GM23338 (cell line): ENCODE measurements at regions not wholly inside any gene's neighbourhood (a gene's known extent, or its start where the extent isn't known, plus 50 kb on each side); places are given as distances from the start of the nearest gene placed in this dataset.

ENCODE experiments used
- CREB1 ChIP-seq: fragments of 250-450 bp; sonication (Bioruptor Pico); IDR thresholded peaks from 2 replicates; pipeline ENCODE4 v1.5.0; 2020; ENCODE audit warnings: low read depth, mild to moderate bottlenecking, moderate library complexity
- EZH2phosphoT487 ChIP-seq: fragments of 200-600 bp; sonication (generic); IDR thresholded peaks from one replicate; pipeline ENCODE4 v1.8.1; 2018; ENCODE audit warnings: antibody characterized with exemption; ENCODE audit not compliant: unreplicated experiment
- NANOG ChIP-seq: IDR thresholded peaks from 2 replicates; pipeline ENCODE4 v1.6.1; 2016; ENCODE audit warnings: antibody characterized with exemption, borderline replicate concordance
- POLR2AphosphoS5 ChIP-seq: IDR thresholded peaks from 2 replicates; pipeline ENCODE4 v1.6.1; 2016; ENCODE audit warnings: antibody characterized with exemption, low read depth
- STAT1 ChIP-seq: IDR thresholded peaks from one replicate; pipeline ENCODE4 v1.6.1; 2016; ENCODE audit warnings: antibody characterized with exemption; ENCODE audit not compliant: unreplicated experiment
- ZNF114 ChIP-seq: fragments of 250-450 bp; sonication (Bioruptor Pico); IDR thresholded peaks from 2 replicates; pipeline ENCODE4 v1.5.0; 2020; ENCODE audit warnings: mild to moderate bottlenecking, moderate library complexity
- ZNF331 ChIP-seq: fragments of 250-450 bp; sonication (Bioruptor Pico); IDR thresholded peaks from 2 replicates; pipeline ENCODE4 v1.5.0; 2020; ENCODE audit warnings: low read depth, mild to moderate bottlenecking, moderate library complexity
- TF ChIP-seq, protein P1 (sequence below): fragments of 250-450 bp; sonication (Bioruptor Pico); IDR thresholded peaks from 2 replicates; pipeline ENCODE4 v1.5.0; 2020; ENCODE audit warnings: mild to moderate bottlenecking, moderate library complexity
- TF ChIP-seq, protein P2 (sequence below): IDR thresholded peaks from 2 replicates; pipeline ENCODE4 v1.6.1; 2016; ENCODE audit warnings: antibody characterized with exemption
- TF ChIP-seq, protein P3 (sequence below): IDR thresholded peaks from one replicate; pipeline ENCODE4 v1.6.1; 2018; ENCODE audit warnings: antibody characterized with exemption; ENCODE audit not compliant: unreplicated experiment
- TF ChIP-seq, protein P4 (sequence below), 2 experiments: fragments of 200-600 bp in 1 of 2; sonication (generic) in 1 of 2; conservative IDR thresholded peaks; 2 replicates each; pipeline versions ENCODE4 v1.5.1 to v1.6.1; 2016 to 2017; ENCODE audit warnings: antibody characterized with exemption in 2 of 2, low read depth in 2 of 2, mild to moderate bottlenecking in 2 of 2, moderate library complexity in 1 of 2

DNA sequence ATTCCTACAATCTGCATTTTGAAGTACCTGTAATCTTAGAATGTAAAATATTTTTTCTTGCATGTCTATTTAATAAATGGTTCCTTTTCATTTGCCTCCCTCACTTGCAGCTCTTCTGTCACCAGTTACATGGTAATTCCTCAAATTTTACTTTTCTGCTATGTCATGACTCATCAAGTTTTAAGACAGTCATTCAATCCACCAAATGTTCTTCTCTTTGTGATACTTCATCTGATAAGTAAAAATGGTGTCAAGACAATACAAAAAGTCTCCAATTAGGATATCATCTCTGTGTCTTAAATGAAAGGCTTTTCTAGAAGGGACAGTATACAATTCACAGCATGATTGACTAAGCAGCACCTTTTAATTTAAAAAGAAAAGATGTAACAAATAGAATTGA is 104.9 kb upstream of the FTMT start (continued):
- TF ChIP-seq, protein P1, sequence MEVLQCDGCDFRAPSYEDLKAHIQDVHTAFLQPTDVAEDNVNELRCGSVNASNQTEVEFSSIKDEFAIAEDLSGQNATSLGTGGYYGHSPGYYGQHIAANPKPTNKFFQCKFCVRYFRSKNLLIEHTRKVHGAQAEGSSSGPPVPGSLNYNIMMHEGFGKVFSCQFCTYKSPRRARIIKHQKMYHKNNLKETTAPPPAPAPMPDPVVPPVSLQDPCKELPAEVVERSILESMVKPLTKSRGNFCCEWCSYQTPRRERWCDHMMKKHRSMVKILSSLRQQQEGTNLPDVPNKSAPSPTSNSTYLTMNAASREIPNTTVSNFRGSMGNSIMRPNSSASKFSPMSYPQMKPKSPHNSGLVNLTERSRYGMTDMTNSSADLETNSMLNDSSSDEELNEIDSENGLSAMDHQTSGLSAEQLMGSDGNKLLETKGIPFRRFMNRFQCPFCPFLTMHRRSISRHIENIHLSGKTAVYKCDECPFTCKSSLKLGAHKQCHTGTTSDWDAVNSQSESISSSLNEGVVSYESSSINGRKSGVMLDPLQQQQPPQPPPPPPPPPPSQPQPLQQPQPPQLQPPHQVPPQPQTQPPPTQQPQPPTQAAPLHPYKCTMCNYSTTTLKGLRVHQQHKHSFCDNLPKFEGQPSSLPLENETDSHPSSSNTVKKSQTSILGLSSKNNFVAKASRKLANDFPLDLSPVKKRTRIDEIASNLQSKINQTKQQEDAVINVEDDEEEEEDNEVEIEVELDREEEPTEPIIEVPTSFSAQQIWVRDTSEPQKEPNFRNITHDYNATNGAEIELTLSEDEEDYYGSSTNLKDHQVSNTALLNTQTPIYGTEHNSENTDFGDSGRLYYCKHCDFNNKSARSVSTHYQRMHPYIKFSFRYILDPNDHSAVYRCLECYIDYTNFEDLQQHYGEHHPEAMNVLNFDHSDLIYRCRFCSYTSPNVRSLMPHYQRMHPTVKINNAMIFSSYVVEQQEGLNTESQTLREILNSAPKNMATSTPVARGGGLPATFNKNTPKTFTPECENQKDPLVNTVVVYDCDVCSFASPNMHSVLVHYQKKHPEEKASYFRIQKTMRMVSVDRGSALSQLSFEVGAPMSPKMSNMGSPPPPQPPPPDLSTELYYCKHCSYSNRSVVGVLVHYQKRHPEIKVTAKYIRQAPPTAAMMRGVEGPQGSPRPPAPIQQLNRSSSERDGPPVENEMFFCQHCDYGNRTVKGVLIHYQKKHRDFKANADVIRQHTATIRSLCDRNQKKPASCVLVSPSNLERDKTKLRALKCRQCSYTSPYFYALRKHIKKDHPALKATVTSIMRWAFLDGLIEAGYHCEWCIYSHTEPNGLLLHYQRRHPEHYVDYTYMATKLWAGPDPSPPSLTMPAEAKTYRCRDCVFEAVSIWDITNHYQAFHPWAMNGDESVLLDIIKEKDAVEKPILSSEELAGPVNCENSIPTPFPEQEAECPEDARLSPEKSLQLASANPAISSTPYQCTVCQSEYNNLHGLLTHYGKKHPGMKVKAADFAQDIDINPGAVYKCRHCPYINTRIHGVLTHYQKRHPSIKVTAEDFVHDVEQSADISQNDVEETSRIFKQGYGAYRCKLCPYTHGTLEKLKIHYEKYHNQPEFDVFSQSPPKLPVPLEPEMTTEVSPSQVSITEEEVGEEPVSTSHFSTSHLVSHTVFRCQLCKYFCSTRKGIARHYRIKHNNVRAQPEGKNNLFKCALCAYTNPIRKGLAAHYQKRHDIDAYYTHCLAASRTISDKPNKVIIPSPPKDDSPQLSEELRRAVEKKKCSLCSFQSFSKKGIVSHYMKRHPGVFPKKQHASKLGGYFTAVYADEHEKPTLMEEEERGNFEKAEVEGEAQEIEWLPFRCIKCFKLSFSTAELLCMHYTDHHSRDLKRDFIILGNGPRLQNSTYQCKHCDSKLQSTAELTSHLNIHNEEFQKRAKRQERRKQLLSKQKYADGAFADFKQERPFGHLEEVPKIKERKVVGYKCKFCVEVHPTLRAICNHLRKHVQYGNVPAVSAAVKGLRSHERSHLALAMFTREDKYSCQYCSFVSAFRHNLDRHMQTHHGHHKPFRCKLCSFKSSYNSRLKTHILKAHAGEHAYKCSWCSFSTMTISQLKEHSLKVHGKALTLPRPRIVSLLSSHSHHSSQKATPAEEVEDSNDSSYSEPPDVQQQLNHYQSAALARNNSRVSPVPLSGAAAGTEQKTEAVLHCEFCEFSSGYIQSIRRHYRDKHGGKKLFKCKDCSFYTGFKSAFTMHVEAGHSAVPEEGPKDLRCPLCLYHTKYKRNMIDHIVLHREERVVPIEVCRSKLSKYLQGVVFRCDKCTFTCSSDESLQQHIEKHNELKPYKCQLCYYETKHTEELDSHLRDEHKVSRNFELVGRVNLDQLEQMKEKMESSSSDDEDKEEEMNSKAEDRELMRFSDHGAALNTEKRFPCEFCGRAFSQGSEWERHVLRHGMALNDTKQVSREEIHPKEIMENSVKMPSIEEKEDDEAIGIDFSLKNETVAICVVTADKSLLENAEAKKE (CRISPR knock-in tag) = no peak
- TF ChIP-seq, protein P2, sequence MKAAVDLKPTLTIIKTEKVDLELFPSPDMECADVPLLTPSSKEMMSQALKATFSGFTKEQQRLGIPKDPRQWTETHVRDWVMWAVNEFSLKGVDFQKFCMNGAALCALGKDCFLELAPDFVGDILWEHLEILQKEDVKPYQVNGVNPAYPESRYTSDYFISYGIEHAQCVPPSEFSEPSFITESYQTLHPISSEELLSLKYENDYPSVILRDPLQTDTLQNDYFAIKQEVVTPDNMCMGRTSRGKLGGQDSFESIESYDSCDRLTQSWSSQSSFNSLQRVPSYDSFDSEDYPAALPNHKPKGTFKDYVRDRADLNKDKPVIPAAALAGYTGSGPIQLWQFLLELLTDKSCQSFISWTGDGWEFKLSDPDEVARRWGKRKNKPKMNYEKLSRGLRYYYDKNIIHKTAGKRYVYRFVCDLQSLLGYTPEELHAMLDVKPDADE = no peak
- TF ChIP-seq CREB1 (CRISPR knock-in tag) (no peak), ZNF331 (no peak), POLR2AphosphoS5 (no peak), EZH2phosphoT487 (no peak), ZNF114 (no peak), STAT1 (no peak), NANOG (no peak)
- TF ChIP-seq, protein P3, sequence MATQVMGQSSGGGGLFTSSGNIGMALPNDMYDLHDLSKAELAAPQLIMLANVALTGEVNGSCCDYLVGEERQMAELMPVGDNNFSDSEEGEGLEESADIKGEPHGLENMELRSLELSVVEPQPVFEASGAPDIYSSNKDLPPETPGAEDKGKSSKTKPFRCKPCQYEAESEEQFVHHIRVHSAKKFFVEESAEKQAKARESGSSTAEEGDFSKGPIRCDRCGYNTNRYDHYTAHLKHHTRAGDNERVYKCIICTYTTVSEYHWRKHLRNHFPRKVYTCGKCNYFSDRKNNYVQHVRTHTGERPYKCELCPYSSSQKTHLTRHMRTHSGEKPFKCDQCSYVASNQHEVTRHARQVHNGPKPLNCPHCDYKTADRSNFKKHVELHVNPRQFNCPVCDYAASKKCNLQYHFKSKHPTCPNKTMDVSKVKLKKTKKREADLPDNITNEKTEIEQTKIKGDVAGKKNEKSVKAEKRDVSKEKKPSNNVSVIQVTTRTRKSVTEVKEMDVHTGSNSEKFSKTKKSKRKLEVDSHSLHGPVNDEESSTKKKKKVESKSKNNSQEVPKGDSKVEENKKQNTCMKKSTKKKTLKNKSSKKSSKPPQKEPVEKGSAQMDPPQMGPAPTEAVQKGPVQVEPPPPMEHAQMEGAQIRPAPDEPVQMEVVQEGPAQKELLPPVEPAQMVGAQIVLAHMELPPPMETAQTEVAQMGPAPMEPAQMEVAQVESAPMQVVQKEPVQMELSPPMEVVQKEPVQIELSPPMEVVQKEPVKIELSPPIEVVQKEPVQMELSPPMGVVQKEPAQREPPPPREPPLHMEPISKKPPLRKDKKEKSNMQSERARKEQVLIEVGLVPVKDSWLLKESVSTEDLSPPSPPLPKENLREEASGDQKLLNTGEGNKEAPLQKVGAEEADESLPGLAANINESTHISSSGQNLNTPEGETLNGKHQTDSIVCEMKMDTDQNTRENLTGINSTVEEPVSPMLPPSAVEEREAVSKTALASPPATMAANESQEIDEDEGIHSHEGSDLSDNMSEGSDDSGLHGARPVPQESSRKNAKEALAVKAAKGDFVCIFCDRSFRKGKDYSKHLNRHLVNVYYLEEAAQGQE = no peak
- TF ChIP-seq, protein P4, sequence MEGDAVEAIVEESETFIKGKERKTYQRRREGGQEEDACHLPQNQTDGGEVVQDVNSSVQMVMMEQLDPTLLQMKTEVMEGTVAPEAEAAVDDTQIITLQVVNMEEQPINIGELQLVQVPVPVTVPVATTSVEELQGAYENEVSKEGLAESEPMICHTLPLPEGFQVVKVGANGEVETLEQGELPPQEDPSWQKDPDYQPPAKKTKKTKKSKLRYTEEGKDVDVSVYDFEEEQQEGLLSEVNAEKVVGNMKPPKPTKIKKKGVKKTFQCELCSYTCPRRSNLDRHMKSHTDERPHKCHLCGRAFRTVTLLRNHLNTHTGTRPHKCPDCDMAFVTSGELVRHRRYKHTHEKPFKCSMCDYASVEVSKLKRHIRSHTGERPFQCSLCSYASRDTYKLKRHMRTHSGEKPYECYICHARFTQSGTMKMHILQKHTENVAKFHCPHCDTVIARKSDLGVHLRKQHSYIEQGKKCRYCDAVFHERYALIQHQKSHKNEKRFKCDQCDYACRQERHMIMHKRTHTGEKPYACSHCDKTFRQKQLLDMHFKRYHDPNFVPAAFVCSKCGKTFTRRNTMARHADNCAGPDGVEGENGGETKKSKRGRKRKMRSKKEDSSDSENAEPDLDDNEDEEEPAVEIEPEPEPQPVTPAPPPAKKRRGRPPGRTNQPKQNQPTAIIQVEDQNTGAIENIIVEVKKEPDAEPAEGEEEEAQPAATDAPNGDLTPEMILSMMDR (conservative IDR thresholded peaks at IDR 0.05; ENCODE audit: low read depth in 2 of 2) = no peak
